GM06990 (cell line): ENCODE measurements at regions not wholly inside any gene's neighbourhood (a gene's known extent, or its start where the extent isn't known, plus 50 kb on each side); places are given as distances from the start of the nearest gene placed in this dataset.

Experiments used
- DNase-seq: peaks from one replicate; pipeline ENCODE4 v3.0.0-alpha.2; 2011; ENCODE audit not compliant: insufficient read length; ENCODE audit errors: extremely low read depth
- H3K27me3 ChIP-seq: replicated peaks from 2 replicates; pipeline ENCODE4 v1.6.0; 2011; ENCODE audit warnings: low read length; ENCODE audit not compliant: control insufficient read depth, insufficient read depth
- H3K36me3 ChIP-seq: 2 replicates; pipeline ENCODE4 v1.5.1; 2011; ENCODE audit warnings: low read length; ENCODE audit not compliant: control insufficient read depth, insufficient read depth
- H3K4me3 ChIP-seq: replicated peaks from 2 replicates; pipeline ENCODE4 v1.5.1; 2011; ENCODE audit warnings: low read depth, mild to moderate bottlenecking, control low read depth, low read length
- TF ChIP-seq, protein P1 (sequence below): IDR thresholded peaks from 2 replicates; pipeline ENCODE4 v1.5.1; 2011; ENCODE audit warnings: low read length, control low read depth, mild to moderate bottlenecking, inconsistent platforms; ENCODE audit not compliant: insufficient read depth, poor library complexity, severe bottlenecking

DNA sequence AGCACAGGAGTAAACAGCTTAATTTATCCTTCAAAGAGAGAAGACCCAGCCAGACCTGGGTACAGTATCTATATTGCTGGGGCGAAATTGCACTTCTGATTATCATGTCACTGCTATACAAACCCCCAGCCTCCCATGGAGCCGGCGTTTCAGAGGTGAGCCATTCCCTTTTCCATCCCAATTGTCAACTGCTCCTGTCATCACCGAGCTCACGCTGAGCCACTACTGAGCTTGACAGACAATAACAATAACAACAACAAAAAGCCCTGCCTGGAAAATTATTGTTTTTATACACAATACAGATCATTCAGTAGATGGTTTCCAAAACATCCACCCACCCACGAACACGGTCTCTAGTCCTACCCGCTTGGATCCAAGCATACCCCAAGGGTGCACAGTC, 129.0 kb upstream of the JARID2 start:
- no peak for DNase-seq
- Histone ChIP-seq H3K36me3 (no peaks in the 10 kb centered on the region), H3K27me3 (no peaks in the 10 kb centered on the region), H3K4me3 (no peak overlapping the region)
- TF ChIP-seq, protein P1, sequence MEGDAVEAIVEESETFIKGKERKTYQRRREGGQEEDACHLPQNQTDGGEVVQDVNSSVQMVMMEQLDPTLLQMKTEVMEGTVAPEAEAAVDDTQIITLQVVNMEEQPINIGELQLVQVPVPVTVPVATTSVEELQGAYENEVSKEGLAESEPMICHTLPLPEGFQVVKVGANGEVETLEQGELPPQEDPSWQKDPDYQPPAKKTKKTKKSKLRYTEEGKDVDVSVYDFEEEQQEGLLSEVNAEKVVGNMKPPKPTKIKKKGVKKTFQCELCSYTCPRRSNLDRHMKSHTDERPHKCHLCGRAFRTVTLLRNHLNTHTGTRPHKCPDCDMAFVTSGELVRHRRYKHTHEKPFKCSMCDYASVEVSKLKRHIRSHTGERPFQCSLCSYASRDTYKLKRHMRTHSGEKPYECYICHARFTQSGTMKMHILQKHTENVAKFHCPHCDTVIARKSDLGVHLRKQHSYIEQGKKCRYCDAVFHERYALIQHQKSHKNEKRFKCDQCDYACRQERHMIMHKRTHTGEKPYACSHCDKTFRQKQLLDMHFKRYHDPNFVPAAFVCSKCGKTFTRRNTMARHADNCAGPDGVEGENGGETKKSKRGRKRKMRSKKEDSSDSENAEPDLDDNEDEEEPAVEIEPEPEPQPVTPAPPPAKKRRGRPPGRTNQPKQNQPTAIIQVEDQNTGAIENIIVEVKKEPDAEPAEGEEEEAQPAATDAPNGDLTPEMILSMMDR: no peak

DNA sequence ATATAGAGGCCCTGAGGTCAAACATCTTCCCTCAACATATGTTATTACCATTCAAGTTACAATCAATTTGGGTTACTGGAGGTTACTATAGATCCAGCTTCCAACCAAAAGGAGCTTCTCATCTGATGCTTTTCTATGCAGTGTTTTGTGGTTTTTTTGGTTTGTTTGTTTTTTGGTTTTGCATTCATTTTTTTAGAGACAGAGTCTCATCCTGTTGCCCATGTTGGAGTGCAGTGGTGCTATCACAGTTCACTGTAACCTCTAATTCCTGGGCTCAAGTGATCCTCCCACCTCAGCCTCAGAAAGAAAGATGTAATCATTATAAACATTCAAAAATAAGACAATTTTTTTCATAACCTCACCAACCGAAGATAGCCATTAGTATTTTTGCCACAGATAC, 124.4 kb upstream of the JARID2 start:
- Histone ChIP-seq H3K4me3 (no peak overlapping the region), H3K36me3 (no peaks in the 10 kb centered on the region), H3K27me3 (no peaks in the 10 kb centered on the region)
- no peak for DNase-seq
- TF ChIP-seq, protein P1: no peak

DNA sequence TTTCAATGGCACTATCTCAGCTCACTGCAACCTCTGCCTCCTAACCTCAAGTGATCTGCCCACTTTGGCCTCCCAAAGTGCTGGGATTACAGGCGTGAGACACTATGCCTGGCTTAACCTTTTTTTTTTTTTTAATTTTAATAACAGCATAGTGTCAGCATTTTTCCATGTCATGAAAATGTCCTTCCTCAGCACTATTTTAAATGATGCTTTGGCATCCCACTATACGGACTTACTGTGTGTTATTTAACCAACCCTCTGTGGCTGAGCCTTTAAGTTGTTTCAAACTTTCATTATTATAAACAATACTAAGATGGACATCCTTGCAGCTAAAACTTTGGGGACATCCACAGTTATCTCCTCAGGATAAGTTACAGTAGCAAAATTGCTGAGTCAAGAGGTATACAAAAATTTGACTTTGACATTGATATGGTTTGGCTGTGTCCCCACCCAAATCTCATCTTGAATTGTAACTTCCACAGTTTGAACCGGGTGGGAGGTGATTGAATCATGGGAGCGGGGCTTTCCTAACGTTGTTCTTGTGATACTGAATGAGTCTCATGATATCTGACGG, 123.8 kb upstream of the JARID2 start:
- TF ChIP-seq, protein P1: no peak
- H3K27me3 ChIP-seq: no peaks in the 10 kb centered on the region
- no peaks in the 10 kb centered on the region for H3K36me3 ChIP-seq
- no peak overlapping the region for H3K4me3 ChIP-seq
- DNase-seq: no peak

DNA sequence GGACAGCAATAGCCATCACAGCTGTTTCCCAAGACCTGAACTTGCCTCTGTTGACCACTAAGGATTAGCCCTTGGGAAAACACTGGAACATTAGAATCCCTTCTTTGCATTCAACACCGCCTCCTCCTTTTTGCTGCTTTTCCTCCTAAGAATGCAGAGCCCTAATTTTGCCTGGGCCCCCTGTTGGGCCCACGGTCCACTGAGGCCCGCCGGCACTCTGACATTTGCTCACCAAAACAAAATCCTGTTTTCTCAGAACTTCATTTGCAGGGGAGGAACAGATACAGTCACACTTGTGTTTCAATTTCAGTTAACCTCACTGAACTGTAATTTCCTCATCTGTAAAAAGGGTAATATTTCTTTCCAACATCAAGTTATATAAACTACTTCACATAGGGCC, 116.0 kb upstream of the JARID2 start:
- Histone ChIP-seq H3K4me3 (no peak overlapping the region), H3K27me3 (no peaks in the 10 kb centered on the region), H3K36me3 (no peaks in the 10 kb centered on the region)
- TF ChIP-seq, protein P1: no peak
- DNase-seq: no peak

DNA sequence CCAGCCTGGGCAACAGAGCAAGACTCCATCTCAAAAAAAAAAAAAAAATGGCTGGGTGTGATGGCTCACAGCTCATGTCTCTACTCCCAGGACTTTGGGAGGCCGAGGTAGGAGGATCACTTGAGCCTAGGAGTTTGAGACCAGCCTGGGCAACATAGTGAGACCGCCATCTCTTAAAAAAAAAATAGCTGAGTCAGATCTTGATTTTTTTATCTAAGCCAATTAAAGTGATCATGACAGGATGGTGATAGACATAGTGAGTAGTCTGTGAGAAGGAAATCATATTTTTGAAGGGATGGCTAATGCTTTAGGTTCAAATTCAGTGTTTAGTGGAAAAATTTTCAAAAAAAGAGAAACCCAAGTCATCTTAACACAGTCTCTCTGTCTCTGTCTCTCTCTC, 114.6 kb upstream of the JARID2 start:
- Histone ChIP-seq H3K27me3 (no peaks in the 10 kb centered on the region), H3K4me3 (no peak overlapping the region), H3K36me3 (no peaks in the 10 kb centered on the region)
- DNase-seq: no peak
- TF ChIP-seq, protein P1: no peak

DNA sequence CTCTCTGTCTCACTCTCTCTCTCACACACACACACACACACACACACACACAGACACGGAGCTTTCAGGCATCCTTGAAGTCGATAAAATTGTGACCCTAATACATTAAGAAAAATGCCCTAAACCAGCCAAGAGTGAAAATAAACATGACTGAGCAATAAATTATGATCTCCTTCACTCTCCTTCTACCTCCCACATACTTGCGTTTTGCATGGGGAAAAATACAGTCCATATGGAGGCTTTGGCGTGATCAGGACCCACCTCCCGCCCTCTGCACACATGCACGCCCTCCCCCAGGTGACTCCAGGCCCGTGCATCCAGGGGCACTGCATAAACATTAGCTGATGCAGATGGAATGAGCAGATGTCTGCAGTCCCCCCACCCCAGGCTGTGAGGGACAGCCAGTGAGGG, 114.2 kb upstream of the JARID2 start:
- H3K36me3 ChIP-seq: no peaks in the 10 kb centered on the region
- DNase-seq: no peak

More for the DNA sequence above, 114.2 kb upstream of the JARID2 start:
- H3K4me3 ChIP-seq: no peak overlapping the region
- H3K27me3 ChIP-seq: no peaks in the 10 kb centered on the region
- TF ChIP-seq, protein P1: no peak
